ENCODE measurements at regions not wholly inside any gene's neighbourhood (a gene's known extent, or its start where the extent isn't known, plus 50 kb on each side); places are given as distances from the start of the nearest gene placed in this dataset.

DNA sequence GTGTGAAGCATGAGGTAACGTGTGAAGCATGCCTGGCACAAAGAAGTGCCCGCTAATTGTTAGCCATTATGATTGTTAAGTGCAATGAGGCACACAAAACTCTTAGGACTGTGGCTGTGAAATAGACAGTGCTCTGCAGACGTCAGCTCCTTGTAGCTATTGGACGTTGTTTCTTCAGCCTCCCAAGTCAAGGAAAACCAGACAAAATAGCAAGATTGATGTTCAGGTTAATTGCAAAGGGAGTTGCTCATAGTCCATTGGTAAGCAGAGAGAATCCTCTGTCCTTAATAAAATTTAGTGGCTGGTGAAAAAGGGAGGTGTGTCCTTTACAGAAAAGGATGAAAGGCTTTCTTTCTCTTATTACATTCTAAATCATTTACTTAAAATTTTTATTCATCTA lies 54.6 kb upstream of the MBP start:
- H3K9me3 Mint-ChIP-seq = peaks cover 2% of the 10 kb centered on the region
- H3K36me3 Mint-ChIP-seq (ENCODE audit: low read depth) = no peaks in the 10 kb centered on the region
- ChIA-PET CTCF (no interaction called here), POLR2A (no interaction called here)
- no peaks in the 10 kb centered on the region for H3K4me1 Mint-ChIP-seq (ENCODE audit: low read depth)
- DNase-seq = no peak
- TF ChIP-seq, protein P1, sequence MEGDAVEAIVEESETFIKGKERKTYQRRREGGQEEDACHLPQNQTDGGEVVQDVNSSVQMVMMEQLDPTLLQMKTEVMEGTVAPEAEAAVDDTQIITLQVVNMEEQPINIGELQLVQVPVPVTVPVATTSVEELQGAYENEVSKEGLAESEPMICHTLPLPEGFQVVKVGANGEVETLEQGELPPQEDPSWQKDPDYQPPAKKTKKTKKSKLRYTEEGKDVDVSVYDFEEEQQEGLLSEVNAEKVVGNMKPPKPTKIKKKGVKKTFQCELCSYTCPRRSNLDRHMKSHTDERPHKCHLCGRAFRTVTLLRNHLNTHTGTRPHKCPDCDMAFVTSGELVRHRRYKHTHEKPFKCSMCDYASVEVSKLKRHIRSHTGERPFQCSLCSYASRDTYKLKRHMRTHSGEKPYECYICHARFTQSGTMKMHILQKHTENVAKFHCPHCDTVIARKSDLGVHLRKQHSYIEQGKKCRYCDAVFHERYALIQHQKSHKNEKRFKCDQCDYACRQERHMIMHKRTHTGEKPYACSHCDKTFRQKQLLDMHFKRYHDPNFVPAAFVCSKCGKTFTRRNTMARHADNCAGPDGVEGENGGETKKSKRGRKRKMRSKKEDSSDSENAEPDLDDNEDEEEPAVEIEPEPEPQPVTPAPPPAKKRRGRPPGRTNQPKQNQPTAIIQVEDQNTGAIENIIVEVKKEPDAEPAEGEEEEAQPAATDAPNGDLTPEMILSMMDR (IDR thresholded peaks at IDR 0.05) = no peak
- no peak overlapping the region for H3K4me3 Mint-ChIP-seq
- H3K27me3 Mint-ChIP-seq = no peaks in the 10 kb centered on the region
- ATAC-seq = no peak
- intact Hi-C loops (cut with micrococcal nuclease) = no loop called here
- H3K27ac Mint-ChIP-seq = no peak overlapping the region

DNA sequence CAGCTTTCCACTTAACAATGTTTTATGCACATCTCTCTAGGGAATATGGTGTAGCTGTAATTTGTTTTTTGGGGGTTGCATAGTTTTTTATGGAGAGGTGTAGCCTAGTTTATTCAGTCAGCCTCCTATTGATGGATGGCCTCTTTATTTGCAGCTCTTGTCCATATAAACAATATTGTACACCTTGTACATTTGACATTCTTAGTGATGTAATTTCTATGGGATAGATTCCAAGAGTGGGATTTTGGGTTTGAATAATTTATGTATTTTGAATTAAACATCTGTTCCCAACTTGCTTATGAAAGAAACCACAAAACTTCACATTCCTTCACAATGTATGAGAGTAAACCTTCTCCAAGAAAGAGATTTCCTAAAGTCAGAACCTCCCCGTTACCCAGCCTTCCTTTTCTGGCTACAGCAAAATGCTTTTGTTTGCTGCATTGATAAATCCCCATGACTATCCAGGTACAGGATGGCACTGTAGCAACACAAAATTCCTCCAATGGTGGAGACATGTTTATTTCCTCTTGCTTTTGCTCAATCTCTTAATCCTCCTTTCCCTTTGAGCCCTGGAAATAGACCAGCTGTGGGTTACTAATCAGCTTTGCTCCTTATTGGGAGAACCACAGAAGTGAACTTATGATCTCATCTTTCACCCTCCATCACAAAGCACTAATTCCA lies 58.4 kb upstream of the GALR1 start:
- Mint-ChIP-seq H3K36me3 (ENCODE audit: low read depth) (peaks cover 2% of the 10 kb centered on the region), H3K9me3 (no peaks in the 10 kb centered on the region), H3K4me3 (no peak overlapping the region), H3K27me3 (no peaks in the 10 kb centered on the region), H3K27ac (no peak overlapping the region), H3K4me1 (ENCODE audit: low read depth) (no peaks in the 10 kb centered on the region)
- TF ChIP-seq, protein P1 (IDR thresholded peaks at IDR 0.05) = no peak
- ChIA-PET POLR2A (no interaction called here), CTCF (interaction anchor here (1.5 to 1.7 kb wide), 2 partner anchors 17 to 22 kb away, joined by 3 to 5 read pairs; no protein-coding TSS in a partner anchor)
- no peak for ATAC-seq
- intact Hi-C loops (cut with micrococcal nuclease) = no loop called here
- no peak for DNase-seq

DNA sequence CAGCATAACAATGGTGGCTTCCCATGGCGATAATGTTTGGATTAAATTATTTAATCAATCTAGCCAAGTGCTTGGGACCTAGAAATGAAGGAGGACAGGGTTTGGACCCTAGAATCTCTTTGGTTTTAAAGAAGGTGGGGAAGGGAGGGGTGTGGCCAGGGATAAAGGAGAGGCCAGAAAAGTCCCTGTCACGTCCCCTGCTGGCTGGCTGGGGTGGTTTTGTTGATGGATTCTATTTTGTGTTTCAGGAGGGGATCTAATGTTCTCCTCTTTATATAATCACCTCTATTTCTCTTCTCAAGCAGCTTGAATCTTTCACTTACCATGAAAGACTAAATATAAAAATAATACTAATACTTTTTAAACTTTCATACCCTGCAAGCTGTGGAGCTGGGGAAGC lies 52.6 kb upstream of the GALR1 start:
- ChIA-PET CTCF (interaction anchor here (1.1 to 1.5 kb wide), 2 partner anchors 15 to 140 kb away, joined by 3 read pairs; no protein-coding TSS in a partner anchor), POLR2A (no interaction called here)
- Mint-ChIP-seq H3K4me3 (no peak overlapping the region), H3K27me3 (no peaks in the 10 kb centered on the region), H3K36me3 (ENCODE audit: low read depth) (peaks cover 2% of the 10 kb centered on the region), H3K4me1 (ENCODE audit: low read depth) (peaks cover 7% of the 10 kb centered on the region), H3K27ac (no peak overlapping the region), H3K9me3 (no peaks in the 10 kb centered on the region)
- ATAC-seq (no peak), DNase-seq (no peak)
- TF ChIP-seq, protein P1 (IDR thresholded peaks at IDR 0.05) = no peak
- intact Hi-C loops (cut with micrococcal nuclease) = no loop called here

DNA sequence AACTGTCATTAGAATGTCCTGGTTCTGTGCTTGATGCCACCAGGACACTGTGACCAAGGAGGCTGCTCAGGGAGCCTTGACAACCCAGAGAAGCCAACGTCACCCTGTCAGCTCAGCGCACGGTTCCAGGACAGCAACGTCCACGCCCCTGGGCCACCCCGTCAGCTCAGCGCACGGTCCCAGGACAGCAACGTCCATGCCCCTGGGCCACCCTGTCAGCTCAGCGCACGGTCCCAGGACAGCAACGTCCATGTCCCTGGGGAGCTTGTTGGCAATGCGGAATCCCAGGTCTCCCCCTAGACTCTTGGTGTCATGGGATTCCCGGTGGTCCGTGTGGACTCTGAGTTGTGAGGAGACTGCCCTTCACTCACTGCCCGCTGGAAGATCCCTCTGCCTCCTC lies 51.0 kb upstream of the GALR1 start:
- POLR2A ChIA-PET = no interaction called here

DNA sequence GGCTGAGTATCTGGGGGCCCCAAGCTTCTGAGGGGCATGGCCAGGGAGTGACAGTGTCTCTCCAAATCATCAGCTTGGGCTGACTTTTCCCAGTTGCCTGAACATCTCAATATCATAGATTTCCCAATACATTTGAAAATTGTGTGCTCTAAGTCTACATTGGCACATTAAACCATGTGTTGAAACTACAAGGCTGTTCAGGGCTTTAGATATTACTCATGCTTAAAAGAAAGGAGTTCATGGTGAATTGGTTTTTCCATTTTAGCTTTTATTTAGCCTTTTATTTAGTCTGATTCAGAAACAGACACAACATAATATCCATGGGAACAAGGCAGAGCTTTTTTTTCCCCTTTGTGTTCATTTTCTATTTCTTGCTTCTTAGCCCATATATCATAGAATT lies 49.9 kb upstream of the GALR1 start:
- POLR2A ChIA-PET = no interaction called here

More for the DNA sequence above, 51.0 kb upstream of the GALR1 start:
- Mint-ChIP-seq H3K36me3 (ENCODE audit: low read depth) (peaks cover 2% of the 10 kb centered on the region), H3K4me1 (ENCODE audit: low read depth) (peaks cover 7% of the 10 kb centered on the region), H3K27me3 (no peaks in the 10 kb centered on the region), H3K4me3 (no peak overlapping the region), H3K9me3 (no peaks in the 10 kb centered on the region), H3K27ac (no peak overlapping the region)
- CTCF ChIA-PET = interaction anchor here (1.5 to 2.3 kb wide), 2 partner anchors 13 to 276 kb away, joined by 3 to 13 read pairs; no protein-coding TSS in a partner anchor
- DNase-seq = no peak
- TF ChIP-seq, protein P1 (IDR thresholded peaks at IDR 0.05) = no peak
- no peak for ATAC-seq
- intact Hi-C loops (cut with micrococcal nuclease) = no loop called here

More for the DNA sequence above, 49.9 kb upstream of the GALR1 start:
- ATAC-seq (no peak), DNase-seq (no peak)
- H3K27me3 Mint-ChIP-seq = no peaks in the 10 kb centered on the region
- peaks cover 2% of the 10 kb centered on the region for H3K36me3 Mint-ChIP-seq (ENCODE audit: low read depth)
- TF ChIP-seq, protein P1 (IDR thresholded peaks at IDR 0.05) = no peak
- no peak overlapping the region for H3K27ac Mint-ChIP-seq
- H3K9me3 Mint-ChIP-seq = no peaks in the 10 kb centered on the region
- peaks cover 7% of the 10 kb centered on the region for H3K4me1 Mint-ChIP-seq (ENCODE audit: low read depth)
- CTCF ChIA-PET = interaction anchor here (0.7 to 2.3 kb wide), 5 partner anchors 12 to 277 kb away, joined by 3 to 13 read pairs (median 3); no protein-coding TSS in a partner anchor
- intact Hi-C loops (cut with micrococcal nuclease) = no loop called here
- no peak overlapping the region for H3K4me3 Mint-ChIP-seq

All from activated CD8-positive, alpha-beta T cell treated with anti-CD3 and anti-CD28 coated beads for 36 hours (primary cell).